IPS DF 6.9 (cell line): ENCODE measurements at regions not wholly inside any gene's neighbourhood (a gene's known extent, or its start where the extent isn't known, plus 50 kb on each side); places are given as distances from the start of the nearest gene placed in this dataset.
"Not testable (repeated sequence)": the region's sequence is repeated elsewhere in the genome, so short reads cannot be mapped to it uniquely, and the experiment has no call there.

ENCODE experiments used
- DNase-seq: peaks from one replicate; pipeline ENCODE4 v3.0.0-alpha.2; 2013; ENCODE audit warnings: low read depth, low spot score
- H3K27ac ChIP-seq: one replicate; pipeline ENCODE4 v1.5.1; 2013; ENCODE audit warnings: low read length, control low read depth
- H3K27me3 ChIP-seq: 2 replicates; pipeline ENCODE4 v1.6.1; 2013; ENCODE audit warnings: mild to moderate bottlenecking, low read length; ENCODE audit not compliant: control insufficient read depth, insufficient read depth
- H3K36me3 ChIP-seq: 2 replicates; pipeline ENCODE4 v1.6.1; 2013; ENCODE audit warnings: low read length; ENCODE audit not compliant: control insufficient read depth, insufficient read depth
- H3K4me1 ChIP-seq: 2 replicates; pipeline ENCODE4 v1.6.1; 2013; ENCODE audit warnings: low read length; ENCODE audit not compliant: control insufficient read depth, insufficient read depth
- H3K4me3 ChIP-seq: 2 replicates; pipeline ENCODE4 v1.5.1; 2013; ENCODE audit warnings: mild to moderate bottlenecking, low read length
- H3K9me3 ChIP-seq: 2 replicates; pipeline ENCODE4 v1.6.1; 2013; ENCODE audit warnings: low read length, inconsistent platforms; ENCODE audit not compliant: control insufficient read depth, insufficient read depth
- WGBS: extraction: QIAGEN DNeasy Blood & Tissue Kit; methylation state at CpG from one replicate; pipeline ENCODE4 v1.1.7; 2013; ENCODE audit warnings: mixed read lengths, missing lambda C conversion rate; ENCODE audit not compliant: insufficient read length, insufficient coverage; 5-methylcytosine and 5-hydroxymethylcytosine counted together

DNA sequence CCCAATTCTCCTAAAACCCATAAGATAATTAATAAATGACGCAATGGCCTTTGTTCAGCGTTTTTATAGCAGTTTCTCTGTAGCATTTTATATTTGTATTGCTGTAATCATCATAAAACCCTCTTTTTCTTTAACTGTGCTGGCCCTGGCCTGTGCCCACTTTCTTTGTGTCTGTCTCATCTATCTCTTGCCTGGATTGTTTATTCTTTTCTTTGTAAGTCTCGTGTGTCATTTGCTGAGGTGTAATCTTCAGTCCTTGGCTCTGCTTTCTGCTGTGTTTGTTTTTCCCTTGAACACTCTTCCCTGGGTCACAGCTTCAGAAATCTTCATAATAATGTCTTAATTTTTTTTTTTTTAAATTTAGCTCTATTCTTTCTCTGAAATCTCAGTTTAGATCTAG, 525.8 kb upstream of the LINC00305 start:
- Histone ChIP-seq H3K27me3 (no peaks in the 10 kb centered on the region), H3K4me3 (no peak overlapping the region), H3K27ac (no peak overlapping the region), H3K36me3 (no peaks in the 10 kb centered on the region), H3K9me3 (no peaks in the 10 kb centered on the region), H3K4me1 (no peaks in the 10 kb centered on the region)
- DNase-seq: no peak
- no CpG with 5 or more reads among the region's 3 CpGs for WGBS

GRCh38 chr18:64671293-64671692, 522.4 kb upstream of the LINC00305 start:
- not testable (repeated sequence) for H3K27me3 ChIP-seq, H3K4me1 ChIP-seq, DNase-seq, H3K27ac ChIP-seq, H3K36me3 ChIP-seq, H3K4me3 ChIP-seq, H3K9me3 ChIP-seq
- WGBS: no CpG with 5 or more reads among the region's 5 CpGs

DNA sequence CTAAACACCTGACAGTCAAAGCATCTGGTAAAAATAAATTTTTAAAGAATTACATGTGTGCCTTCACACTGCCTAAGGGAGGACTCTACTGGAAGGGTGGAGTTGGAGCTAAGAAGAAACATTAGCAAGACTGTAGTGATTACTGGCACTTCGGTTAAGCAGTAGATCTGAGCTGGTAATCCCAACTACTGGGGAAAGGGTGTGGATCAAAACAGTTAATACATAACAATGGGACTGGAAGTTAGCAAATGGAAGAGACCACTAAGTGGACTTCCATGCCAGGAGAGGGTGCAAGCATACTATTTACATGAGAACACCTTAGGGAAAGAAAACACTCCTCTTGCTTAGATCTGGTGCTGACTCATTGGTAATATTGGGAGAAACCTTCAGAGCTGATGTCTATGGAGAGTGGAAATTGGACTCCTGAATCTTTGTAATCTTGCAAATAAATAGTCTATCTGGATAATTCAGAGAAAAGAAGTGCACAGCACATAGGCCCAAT, 519.6 kb upstream of the LINC00305 start:
- H3K27me3 ChIP-seq: no peaks in the 10 kb centered on the region
- no CpG with 5 or more reads among the region's 1 CpG for WGBS
- DNase-seq: no peak
- H3K27ac ChIP-seq: no peak overlapping the region
- H3K36me3 ChIP-seq: no peaks in the 10 kb centered on the region
- no peaks in the 10 kb centered on the region for H3K4me1 ChIP-seq
- H3K9me3 ChIP-seq: no peaks in the 10 kb centered on the region
- no peak overlapping the region for H3K4me3 ChIP-seq

DNA sequence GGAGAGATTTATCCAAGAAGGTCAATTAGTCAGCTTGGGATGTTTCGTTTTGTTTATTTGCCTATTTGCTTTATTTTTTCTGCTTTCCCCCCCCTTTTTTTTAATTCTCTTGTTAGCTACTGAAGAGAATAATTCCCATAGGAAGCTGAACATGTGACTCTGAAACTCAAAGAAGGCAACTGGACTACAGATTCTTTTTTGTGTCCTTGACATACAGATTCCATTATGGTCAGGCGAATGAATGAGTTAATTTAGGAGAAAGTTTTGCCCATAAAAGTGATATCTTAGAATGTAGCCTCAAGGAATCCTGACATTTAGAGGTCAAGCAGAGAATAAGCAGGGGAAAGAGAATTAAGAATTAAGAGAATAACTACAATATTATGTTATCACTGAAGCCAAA, 514.2 kb upstream of the LINC00305 start:
- H3K4me3 ChIP-seq: no peak overlapping the region
- no peaks in the 10 kb centered on the region for H3K36me3 ChIP-seq
- no peaks in the 10 kb centered on the region for H3K9me3 ChIP-seq
- no CpG with 5 or more reads among the region's 2 CpGs for WGBS
- H3K4me1 ChIP-seq: no peaks in the 10 kb centered on the region
- H3K27me3 ChIP-seq: no peaks in the 10 kb centered on the region
- DNase-seq: no peak
- H3K27ac ChIP-seq: no peak overlapping the region

DNA sequence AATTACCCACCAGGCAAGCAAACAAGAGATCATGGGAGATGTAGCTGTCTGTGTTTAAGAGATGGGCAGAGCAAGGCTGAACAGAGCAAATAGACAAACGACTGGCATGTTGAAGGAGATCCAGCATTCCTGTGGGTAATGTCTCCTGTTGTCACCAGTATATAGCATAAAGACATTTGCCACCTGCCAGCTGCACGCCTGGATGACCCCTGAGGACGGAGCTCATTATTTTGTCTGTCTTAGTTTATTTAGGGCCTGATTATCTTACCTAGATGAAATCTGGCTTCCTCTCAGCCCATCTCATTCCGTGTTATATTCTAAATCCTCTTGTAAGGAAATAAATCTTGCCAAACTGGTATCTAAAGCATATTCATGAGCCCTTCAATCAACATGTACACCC, 510.3 kb upstream of the LINC00305 start:
- Histone ChIP-seq H3K9me3 (no peaks in the 10 kb centered on the region), H3K27ac (no peak overlapping the region), H3K4me1 (no peaks in the 10 kb centered on the region), H3K36me3 (no peaks in the 10 kb centered on the region), H3K4me3 (no peak overlapping the region), H3K27me3 (no peaks in the 10 kb centered on the region)
- no CpG with 5 or more reads among the region's 4 CpGs for WGBS
- no peak for DNase-seq

- no peak overlapping the region for H3K27ac ChIP-seq
These were observed 504.2 kb upstream of the LINC00305 start for GRCh38 chr18:64653068-64653467.

DNA sequence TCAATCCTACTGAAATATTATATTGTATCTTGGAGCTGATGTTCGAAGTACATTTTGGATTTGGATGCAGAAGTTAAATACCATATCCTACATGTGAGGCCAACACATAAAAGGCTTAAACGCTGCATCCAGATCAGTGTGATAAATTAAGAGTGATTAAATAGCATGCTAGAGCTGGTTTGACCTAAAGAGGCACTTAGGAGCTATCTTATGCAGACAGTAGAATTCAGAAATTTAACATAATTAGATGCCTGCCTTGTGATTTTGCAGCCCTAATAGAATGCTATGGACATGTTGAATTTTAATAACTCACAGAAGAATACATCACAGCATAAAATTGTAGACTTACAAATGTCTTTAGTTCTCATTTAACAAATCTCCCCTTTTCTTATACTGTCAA, 501.2 kb upstream of the LINC00305 start:
- Histone ChIP-seq H3K36me3 (no peaks in the 10 kb centered on the region), H3K4me1 (no peaks in the 10 kb centered on the region), H3K4me3 (no peak overlapping the region), H3K27me3 (no peaks in the 10 kb centered on the region), H3K9me3 (no peaks in the 10 kb centered on the region), H3K27ac (no peak overlapping the region)
- no CpG with 5 or more reads among the region's 2 CpGs for WGBS
- no peak for DNase-seq

More at GRCh38 chr18:64653068-64653467, 504.2 kb upstream of the LINC00305 start:
- H3K4me3 ChIP-seq: no peak overlapping the region
- no peak for DNase-seq
- WGBS: no CpG with 5 or more reads among the region's 4 CpGs
- H3K4me1 ChIP-seq: no peaks in the 10 kb centered on the region
- no peaks in the 10 kb centered on the region for H3K27me3 ChIP-seq
- H3K9me3 ChIP-seq: no peaks in the 10 kb centered on the region
- H3K36me3 ChIP-seq: no peaks in the 10 kb centered on the region

DNA sequence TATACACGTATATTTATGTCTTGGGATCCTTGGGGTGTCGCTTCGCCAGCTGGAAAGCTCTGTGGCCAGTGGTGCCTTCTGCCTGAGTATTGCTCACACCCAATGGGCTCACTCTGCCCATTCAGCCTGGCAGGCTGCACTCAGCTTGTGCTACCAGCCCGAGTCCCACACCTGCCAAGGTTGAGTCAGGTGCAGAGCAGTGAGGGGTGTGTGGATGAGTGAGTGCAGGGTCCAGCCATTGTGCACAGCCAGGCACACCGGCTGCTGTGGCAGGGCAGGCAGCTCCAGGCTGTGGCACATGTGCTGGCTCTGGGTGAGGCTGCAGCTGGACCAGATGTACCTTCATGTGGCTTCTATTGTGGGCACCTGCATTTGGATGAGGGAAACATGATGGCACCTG, 496.9 kb upstream of the LINC00305 start:
- H3K9me3 ChIP-seq: no peaks in the 10 kb centered on the region
- WGBS: no CpG with 5 or more reads among the region's 5 CpGs
- no peak overlapping the region for H3K27ac ChIP-seq
- DNase-seq: no peak
- H3K27me3 ChIP-seq: no peaks in the 10 kb centered on the region
- no peak overlapping the region for H3K4me3 ChIP-seq
- H3K36me3 ChIP-seq: no peaks in the 10 kb centered on the region
- no peaks in the 10 kb centered on the region for H3K4me1 ChIP-seq

GRCh38 chr18:64639536-64639935, 490.6 kb upstream of the LINC00305 start:
- no peaks in the 10 kb centered on the region for H3K27me3 ChIP-seq
- DNase-seq: no peak
- H3K9me3 ChIP-seq: no peaks in the 10 kb centered on the region
- H3K4me1 ChIP-seq: no peaks in the 10 kb centered on the region
- no peaks in the 10 kb centered on the region for H3K36me3 ChIP-seq
- no peak overlapping the region for H3K27ac ChIP-seq
- H3K4me3 ChIP-seq: no peak overlapping the region
- WGBS: no CpG with 5 or more reads among the region's 1 CpG

DNA sequence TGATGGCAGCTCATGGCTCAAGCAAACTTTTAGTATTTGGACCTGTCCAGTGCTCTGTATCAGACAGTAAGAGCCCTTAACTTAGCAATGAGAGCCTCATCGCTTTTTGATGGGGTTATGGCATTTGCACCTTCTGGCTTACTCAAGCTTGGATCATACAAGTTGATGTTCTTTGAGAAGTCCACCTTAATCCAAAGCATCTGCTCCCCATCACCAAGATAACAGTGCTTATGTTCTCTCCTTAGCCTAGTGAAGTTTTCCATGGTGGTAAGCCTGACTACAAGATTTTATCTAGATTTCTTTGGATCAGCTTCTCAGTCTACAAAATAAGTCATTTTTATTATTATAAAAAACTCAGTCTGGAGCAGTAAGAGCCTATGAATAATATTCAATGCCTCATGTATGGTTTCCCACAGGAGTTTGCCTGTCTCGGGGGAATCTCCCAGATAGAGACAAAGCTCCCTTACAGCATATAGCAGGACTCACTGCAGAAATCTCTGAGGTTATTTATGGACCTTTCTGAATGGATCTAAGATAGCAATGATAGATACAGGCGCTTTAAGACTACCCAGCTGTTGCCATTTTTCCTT, 472.2 kb upstream of the LINC00305 start:
- Histone ChIP-seq H3K27me3 (no peaks in the 10 kb centered on the region), H3K4me3 (no peak overlapping the region), H3K4me1 (no peaks in the 10 kb centered on the region; the same call in 1 of the 2 replicates), H3K36me3 (no peaks in the 10 kb centered on the region), H3K9me3 (no peaks in the 10 kb centered on the region), H3K27ac (no peak overlapping the region)
- no peak for DNase-seq
- no CpG with 5 or more reads among the region's 3 CpGs for WGBS

DNA sequence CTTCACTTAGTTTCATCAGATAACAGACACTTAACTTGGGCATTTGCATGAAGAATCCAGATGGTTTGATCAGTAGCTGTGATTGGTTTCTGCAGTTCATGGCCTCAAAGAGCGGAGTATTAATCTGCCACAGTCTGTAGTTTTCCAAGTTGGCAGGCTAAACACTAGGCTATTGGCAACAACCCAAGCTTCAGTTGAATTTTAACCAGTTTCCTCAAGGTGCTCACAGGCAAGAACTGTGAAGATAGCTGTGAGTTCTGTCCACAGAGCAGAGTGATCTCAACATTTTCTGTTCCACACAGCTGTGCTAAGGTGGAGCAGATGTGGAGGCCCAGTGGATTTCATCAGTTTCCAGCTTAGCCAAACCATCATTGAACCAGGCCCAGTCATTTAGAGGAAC, 469.5 kb upstream of the LINC00305 start:
- Histone ChIP-seq H3K36me3 (no peaks in the 10 kb centered on the region), H3K4me3 (no peak overlapping the region), H3K27me3 (no peaks in the 10 kb centered on the region), H3K27ac (no peak overlapping the region), H3K4me1 (no peaks in the 10 kb centered on the region; the same call in 1 of the 2 replicates), H3K9me3 (no peaks in the 10 kb centered on the region)
- no peak for DNase-seq
- WGBS: no CpG with 5 or more reads among the region's 1 CpG
